T-helper 22 cell (primary cell): ENCODE measurements at regions not wholly inside any gene's neighbourhood (a gene's known extent, or its start where the extent isn't known, plus 50 kb on each side); places are given as distances from the start of the nearest gene placed in this dataset.
"Not testable (repeated sequence)": the region's sequence is repeated elsewhere in the genome, so short reads cannot be mapped to it uniquely, and the experiment has no call there.

Source experiments
- DNase-seq: peaks from one replicate; pipeline ENCODE4 v3.0.0-alpha.2; 2020; ENCODE audit warnings: low read depth

DNA sequence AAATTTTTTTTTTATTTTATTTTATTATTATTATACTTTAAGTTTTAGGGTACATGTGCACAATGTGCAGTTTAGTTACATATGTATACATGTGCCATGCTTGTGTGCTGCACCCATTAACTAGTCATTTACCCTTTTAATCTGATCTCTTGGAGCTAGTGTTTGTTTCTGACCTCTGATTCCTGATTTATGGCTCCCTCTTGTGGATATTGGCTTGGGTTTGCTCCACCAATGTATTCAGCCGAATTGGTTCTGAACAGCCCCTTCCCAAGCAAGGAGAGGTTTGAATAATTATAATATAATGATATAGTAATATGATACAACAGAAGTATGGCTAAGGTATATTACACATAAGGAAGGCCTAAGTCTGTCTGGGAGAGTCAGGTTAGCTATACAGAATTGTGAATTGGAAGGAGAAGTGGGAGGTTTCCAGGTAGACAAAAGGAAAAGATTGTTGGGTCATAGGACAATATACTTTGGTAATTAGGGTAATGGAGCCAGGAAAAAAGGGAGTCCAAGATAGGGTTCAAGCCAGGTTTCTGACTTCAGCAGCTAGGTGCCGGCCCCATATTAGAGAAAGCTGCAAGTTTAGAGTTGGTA lies 53.1 kb upstream of the HMCN1 start:
- DNase-seq = no peak

DNA sequence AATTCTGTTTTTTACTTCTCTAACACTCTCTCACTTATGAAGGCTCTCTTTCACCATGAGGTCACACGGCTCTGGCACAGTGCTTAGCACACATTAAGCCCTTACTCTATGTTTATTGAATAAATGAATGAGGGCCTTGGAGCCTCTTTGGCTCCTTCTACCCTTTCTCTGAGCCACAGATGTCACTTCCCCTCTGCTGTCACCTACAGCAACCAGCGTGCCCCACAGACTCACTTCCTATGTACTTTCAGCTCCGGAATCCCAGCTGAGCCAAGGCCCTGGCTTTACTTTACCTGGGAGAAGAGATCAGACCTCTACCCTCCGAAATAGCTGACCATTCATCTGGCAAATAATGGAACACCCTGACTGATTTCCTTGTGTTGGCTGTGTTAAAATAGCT lies 53.7 kb upstream of the HMCN1 start:
- no peak for DNase-seq

GRCh38 chr1:185679220-185679619 lies 55.0 kb upstream of the HMCN1 start:
- no peak for DNase-seq

DNA sequence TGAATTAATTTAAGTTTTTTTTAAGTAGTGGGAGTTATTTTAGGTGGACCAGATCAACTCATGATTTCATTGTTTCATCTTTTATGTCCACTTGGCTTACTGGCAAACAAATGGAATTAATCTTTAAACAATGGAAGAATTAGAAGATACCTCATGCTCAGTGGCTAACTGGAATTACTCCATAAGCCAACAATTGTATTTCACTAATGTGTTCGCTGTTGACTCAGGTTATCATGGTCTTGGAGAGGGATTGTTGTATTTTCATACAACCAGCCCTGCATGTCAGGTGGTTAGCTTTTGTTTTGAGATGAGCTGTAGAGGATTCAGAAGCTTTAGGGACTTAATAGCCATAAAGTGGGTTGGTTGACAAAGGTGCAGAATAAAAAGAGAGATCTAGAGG lies 57.2 kb upstream of the HMCN1 start:
- DNase-seq = no peak

GRCh38 chr1:185674201-185674600 lies 60.0 kb upstream of the HMCN1 start:
- no peak for DNase-seq

DNA sequence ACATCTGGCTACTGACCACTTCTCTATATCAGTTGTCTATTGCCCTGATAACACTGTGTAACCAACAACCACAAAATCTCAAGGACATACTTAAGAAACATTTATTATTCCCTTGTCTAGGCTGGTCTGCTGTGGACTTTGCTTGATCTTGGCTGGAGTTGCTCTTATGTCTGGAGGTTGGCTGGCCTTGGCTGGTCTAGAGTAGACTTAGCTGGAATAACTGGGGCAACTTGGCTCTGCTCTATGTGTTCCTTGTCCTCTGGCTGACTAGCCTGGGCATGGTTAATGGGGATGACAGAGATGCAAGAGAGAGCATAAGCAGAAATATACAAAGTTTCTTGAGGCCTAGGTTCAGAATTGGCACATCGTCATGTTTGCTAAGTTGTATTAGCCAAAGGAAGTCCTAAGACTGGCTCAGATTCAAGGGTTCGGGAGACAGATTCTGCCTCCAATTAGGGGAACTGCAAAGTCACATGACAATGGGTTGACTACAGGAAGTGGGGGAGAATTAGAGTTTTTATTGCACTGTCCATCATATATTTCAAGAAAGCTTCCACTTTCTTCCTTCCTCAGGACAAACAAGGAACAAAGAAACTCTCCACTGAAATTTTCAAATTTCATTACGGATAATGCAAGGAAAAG lies 61.4 kb upstream of the HMCN1 start:
- DNase-seq = no peak

GRCh38 chr1:185670187-185670627 lies 64.0 kb upstream of the HMCN1 start:
- peak; percentile 7 for DNase-seq

- no peak for DNase-seq
Observed at GRCh38 chr1:185668013-185668412, 66.2 kb upstream of the HMCN1 start.

DNA sequence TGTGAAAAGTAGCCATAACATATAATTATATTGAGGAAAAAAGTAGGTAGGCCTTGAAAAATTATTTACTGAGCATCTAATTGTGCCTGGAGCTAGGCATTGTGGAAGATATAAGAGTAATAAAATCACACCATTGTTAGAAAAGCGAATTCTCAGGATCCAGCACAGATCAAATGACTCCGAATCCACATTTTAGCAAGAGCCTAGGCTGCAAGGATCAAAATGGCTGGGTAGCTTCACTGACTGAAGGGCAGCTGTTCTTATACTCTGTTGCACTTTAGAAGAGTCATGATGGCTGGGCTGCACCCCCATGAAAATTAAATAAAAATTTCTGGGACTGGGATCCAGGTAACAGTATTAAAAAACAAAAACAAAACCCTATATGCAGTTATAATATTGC lies 67.6 kb upstream of the HMCN1 start:
- no peak for DNase-seq

- DNase-seq = no peak
Observed at GRCh38 chr1:185663771-185664296, 70.4 kb upstream of the HMCN1 start.

- no peak for DNase-seq
Observed at GRCh38 chr1:185663332-185663731, 70.9 kb upstream of the HMCN1 start.

- DNase-seq = no peak
Observed at GRCh38 chr1:185661971-185662370, 72.2 kb upstream of the HMCN1 start.

DNA sequence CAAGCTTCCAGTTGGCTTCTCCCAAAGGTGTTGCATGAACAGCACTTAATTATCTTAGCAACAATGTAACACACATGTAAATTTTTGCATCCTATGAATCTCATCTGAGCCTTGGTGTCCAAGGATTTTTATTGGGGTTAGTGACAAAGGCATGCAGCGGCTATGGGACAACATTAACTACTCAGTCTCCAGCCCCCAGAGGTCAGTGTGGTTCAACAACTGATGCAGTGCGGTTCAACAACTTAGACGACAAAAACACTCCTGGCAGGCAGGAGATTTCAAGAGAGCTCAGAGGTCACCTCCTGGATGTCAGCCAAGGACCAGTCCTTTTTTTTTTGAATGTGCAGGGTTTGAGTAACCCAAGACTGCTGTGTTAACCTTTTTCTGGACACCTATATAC lies 77.5 kb upstream of the HMCN1 start:
- DNase-seq = no peak

DNA sequence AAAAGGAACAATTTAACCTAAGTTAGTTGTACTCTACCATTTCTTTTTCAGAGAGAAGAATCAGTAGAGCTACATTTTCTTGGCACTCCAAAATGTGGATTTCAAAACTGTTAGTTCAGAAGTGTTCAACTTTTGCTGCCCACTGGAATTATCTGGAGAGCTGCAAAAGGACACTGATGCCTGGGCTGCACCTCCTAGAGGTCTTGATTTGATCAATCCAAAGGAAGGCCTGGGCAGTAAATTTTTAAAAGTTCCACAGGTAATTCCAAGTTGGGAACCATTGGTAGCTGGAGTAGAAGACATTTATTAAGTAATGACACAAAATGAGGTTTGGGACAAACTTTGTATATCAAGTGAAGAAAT lies 79.3 kb upstream of the HMCN1 start:
- no peak for DNase-seq

DNA sequence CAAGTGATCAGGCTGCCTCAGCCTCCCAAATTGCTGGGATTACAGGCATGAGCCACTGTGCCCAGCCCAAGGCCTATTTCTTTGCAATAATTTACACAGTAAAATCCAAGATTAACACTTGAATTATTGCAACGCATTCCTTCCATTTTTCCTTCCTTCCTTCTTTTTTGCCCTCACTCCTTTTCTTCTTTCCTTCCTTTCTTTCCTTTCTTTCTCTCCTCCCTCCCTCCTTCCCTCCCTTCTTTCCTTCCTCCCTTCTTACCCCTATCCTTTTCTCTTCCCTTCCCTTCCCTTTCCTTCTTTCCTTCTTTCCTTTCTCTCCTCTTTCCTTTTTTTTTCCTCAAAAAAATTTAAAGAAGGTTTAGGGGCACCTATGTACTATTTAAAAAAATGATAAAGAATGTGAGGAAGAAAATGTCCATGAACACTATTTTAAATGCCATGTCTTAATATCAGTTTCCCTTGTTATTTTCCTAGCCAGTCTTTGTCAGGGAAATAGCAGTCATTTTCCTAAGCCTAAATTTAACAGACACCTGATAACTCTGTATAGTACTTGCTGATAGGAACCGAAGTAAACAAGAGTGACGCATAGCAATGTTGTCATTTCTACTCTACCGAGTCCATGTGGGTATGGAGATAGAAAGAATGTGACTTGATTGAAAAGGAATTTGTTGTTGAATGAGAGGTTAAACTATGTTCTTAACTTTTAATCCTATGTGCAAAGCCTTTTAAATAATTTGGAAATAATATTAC lies 79.8 kb upstream of the HMCN1 start:
- DNase-seq = no peak

- DNase-seq = no peak
Observed at GRCh38 chr1:185653615-185654014, 80.6 kb upstream of the HMCN1 start.

DNA sequence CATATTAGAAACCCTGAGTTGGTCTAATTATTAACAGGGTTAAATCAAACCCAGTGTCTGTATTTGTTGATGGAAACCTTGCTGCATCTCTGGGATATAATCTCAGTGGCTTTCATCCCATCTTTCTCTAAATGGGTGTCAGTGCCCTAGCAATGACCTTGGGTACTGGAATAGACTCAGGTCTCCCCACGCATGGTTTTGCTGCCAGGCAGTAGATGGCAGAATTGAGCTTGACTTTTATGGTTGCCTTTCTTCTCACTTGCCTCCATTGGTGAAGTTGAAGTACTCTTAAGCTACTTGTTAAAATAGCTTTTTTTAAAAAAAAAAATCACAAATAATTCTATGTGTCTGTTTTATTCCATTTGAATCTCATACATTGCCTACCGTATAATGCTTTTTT lies 81.8 kb upstream of the HMCN1 start:
- DNase-seq = no peak

- DNase-seq = no peak
Observed at GRCh38 chr1:185650602-185651230, 83.5 kb upstream of the HMCN1 start.

GRCh38 chr1:185648858-185649589 lies 85.2 kb upstream of the HMCN1 start:
- DNase-seq = no peak

DNA sequence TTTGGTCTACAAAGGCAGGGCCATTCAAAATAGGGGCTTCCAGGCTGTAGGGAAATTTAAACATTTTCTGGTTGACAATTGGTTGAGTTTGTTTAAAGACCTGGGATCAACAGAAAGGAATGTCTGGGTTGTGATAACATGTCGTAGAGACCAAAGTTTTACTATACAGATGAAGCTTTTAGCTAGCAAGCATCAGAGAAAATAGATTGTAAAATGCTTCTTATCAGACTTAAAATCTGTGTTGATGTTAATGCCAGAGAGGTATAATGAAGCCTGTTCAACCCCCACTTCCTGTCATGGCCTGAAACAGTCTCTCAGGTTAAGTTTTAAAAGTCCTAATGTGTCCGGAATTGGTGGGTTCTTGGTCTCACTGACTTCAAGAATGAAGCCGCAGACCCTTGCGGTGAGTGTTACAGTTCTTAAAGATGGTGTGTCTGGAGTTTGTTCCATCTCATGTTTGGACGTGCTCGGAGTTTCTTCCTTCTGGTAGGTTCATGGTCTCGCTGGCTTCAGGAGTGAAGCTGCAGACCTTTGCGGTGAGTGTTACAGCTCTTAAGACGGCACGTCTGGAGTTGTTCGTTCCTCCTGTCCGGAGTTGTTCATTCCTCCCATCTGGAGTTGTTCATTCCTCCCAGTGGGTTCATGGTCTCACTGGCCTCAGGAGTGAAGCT lies 86.5 kb upstream of the HMCN1 start:
- not testable (repeated sequence) for DNase-seq

GRCh38 chr1:185646202-185646683 lies 87.9 kb upstream of the HMCN1 start:
- DNase-seq = no peak
